OCI-LY7 (cell line): ENCODE measurements at regions not wholly inside any gene's neighbourhood (a gene's known extent, or its start where the extent isn't known, plus 50 kb on each side); places are given as distances from the start of the nearest gene placed in this dataset.

Experiments
- BruUV-seq: library from RNA; stranded (reverse); fragments of 400-500 nt; replicated peaks from 2 replicates; lab custom pipeline; 2021; lab: Mats Ljungman, UMichigan
- CTCF ChIA-PET: fragments of 300-600 bp; sonication (Branson Sonifier 250); formaldehyde crosslinking; loops from one replicate; lab custom pipeline; 2022; ENCODE audit warnings: antibody characterized with exemption; ENCODE audit not compliant: unreplicated experiment; lab: Charles Lee
- POLR2A ChIA-PET: fragments of 300-600 bp; sonication (Branson Sonifier 250); formaldehyde crosslinking; loops from one replicate; lab custom pipeline; 2022; ENCODE audit warnings: antibody characterized with exemption; lab: Charles Lee
- DNase-seq: peaks from one replicate; pipeline ENCODE4 v3.0.0-alpha.2; 2015; ENCODE audit warnings: low spot score
- H2AFZ ChIP-seq: fragments of 200-600 bp; sonication (generic), shearing (Covaris generic); 2 replicates; pipeline ENCODE4 v1.6.1; 2014; ENCODE audit warnings: mild to moderate bottlenecking, antibody characterized with exemption, low read length, moderate library complexity
- H3K27ac ChIP-seq: fragments of 200-600 bp; sonication (generic); 2 replicates; pipeline ENCODE4 v1.5.1; 2014; ENCODE audit warnings: mixed run types, low read depth, mild to moderate bottlenecking, moderate library complexity, low read length, inconsistent platforms; ENCODE audit not compliant: poor library complexity, severe bottlenecking
- H3K36me3 ChIP-seq: fragments of 200-600 bp; sonication (generic); 2 replicates; pipeline ENCODE4 v1.6.1; 2014; ENCODE audit warnings: mild to moderate bottlenecking, antibody characterized with exemption, low read length, moderate library complexity, mixed read lengths; ENCODE audit not compliant: insufficient read depth
- H3K4me1 ChIP-seq: fragments of 200-600 bp; sonication (generic); 2 replicates; pipeline ENCODE4 v1.5.1; 2014; ENCODE audit warnings: mild to moderate bottlenecking, low read length; ENCODE audit not compliant: insufficient read depth, poor library complexity, severe bottlenecking
- H3K4me2 ChIP-seq: fragments of 200-600 bp; sonication (generic); 2 replicates; pipeline ENCODE4 v1.6.1; 2014; ENCODE audit warnings: mild to moderate bottlenecking, low read length
- H3K4me3 ChIP-seq: fragments of 200-600 bp; sonication (generic); 2 replicates; pipeline ENCODE4 v1.5.1; 2014; ENCODE audit warnings: mild to moderate bottlenecking, low read depth, low read length; ENCODE audit not compliant: poor library complexity, severe bottlenecking
- H3K79me2 ChIP-seq: fragments of 200-600 bp; sonication (generic); 2 replicates; pipeline ENCODE4 v1.6.1; 2016; ENCODE audit warnings: low read depth, mild to moderate bottlenecking, low read length, moderate library complexity, mixed read lengths; ENCODE audit not compliant: insufficient read depth
- H3K9me2 ChIP-seq: fragments of 200-600 bp; sonication (generic); 2 replicates; pipeline ENCODE4 v1.6.1; 2016; ENCODE audit warnings: mild to moderate bottlenecking, low read length, mixed read lengths; ENCODE audit not compliant: insufficient read depth
- H3K9me3 ChIP-seq: fragments of 200-600 bp; sonication (generic); 2 replicates; pipeline ENCODE4 v1.6.1; 2014; ENCODE audit warnings: mild to moderate bottlenecking, mixed run types, low read length, mixed read lengths
- H4K20me1 ChIP-seq: fragments of 200-600 bp; sonication (generic); 2 replicates; pipeline ENCODE4 v1.6.1; 2014; ENCODE audit warnings: mild to moderate bottlenecking, antibody characterized with exemption, low read length, moderate library complexity, mixed read lengths; ENCODE audit not compliant: insufficient read depth
- EZH2phosphoT487 ChIP-seq: fragments of 200-600 bp; sonication (generic); IDR thresholded peaks from 2 replicates; pipeline ENCODE4 v1.6.1; 2018; ENCODE audit warnings: low read depth, borderline replicate concordance, mild to moderate bottlenecking, mixed run types, antibody characterized with exemption, low read length, moderate library complexity, mixed read lengths
- intact Hi-C: fragments of 100-400 bp; cut with micrococcal nuclease; formaldehyde crosslinking; loops from one replicate; pipeline ENCODE4 v1.10.0; 2022; ENCODE audit not compliant: unreplicated experiment
- TF ChIP-seq, protein P1 (sequence below): fragments of 200-600 bp; sonication (generic); conservative IDR thresholded peaks from 2 replicates; pipeline ENCODE4 v1.5.1; 2014; ENCODE audit warnings: mild to moderate bottlenecking, antibody characterized with exemption, low read length, moderate library complexity, mixed read lengths

DNA sequence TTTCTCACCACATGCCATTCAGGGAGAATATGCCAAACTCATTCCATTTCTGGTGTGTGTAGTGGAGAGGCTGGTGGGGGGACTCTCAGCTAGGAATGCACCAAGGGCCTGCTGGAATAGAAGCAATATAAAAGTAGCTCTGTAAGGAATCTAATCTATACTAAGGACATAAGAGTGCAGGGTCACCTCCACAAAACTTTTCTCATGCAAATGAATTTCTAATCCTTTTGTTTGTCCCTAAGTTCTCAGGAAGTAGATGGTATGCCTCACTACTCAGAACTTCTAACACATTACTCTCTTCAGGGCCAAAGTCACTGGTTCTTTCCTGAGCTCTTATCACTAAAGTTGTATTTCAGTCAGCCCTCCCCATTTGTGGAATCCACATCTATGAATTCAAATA, 427.2 kb downstream of the C6orf118 start:
- Histone ChIP-seq H2AFZ (no peak overlapping the region), H3K4me3 (no peak overlapping the region)
- POLR2A ChIA-PET, result no interaction called here

GRCh38 chr6:164871783-164872182, 437.6 kb downstream of the C6orf118 start:
- Histone ChIP-seq H3K36me3 (no peaks in the 10 kb centered on the region), H4K20me1 (no peaks in the 10 kb centered on the region), H2AFZ (no peak overlapping the region), H3K79me2 (no peaks in the 10 kb centered on the region), H3K4me2 (no peak overlapping the region), H3K4me1 (no peaks in the 10 kb centered on the region), H3K4me3 (no peak overlapping the region), H3K9me3 (no peaks in the 10 kb centered on the region), H3K9me2 (no peaks in the 10 kb centered on the region), H3K27ac (no peak overlapping the region)
- intact Hi-C loops, result no loop called here
- CTCF ChIA-PET, result no interaction called here
- no TSS peak for BruUV-seq
- TF ChIP-seq, protein P1, sequence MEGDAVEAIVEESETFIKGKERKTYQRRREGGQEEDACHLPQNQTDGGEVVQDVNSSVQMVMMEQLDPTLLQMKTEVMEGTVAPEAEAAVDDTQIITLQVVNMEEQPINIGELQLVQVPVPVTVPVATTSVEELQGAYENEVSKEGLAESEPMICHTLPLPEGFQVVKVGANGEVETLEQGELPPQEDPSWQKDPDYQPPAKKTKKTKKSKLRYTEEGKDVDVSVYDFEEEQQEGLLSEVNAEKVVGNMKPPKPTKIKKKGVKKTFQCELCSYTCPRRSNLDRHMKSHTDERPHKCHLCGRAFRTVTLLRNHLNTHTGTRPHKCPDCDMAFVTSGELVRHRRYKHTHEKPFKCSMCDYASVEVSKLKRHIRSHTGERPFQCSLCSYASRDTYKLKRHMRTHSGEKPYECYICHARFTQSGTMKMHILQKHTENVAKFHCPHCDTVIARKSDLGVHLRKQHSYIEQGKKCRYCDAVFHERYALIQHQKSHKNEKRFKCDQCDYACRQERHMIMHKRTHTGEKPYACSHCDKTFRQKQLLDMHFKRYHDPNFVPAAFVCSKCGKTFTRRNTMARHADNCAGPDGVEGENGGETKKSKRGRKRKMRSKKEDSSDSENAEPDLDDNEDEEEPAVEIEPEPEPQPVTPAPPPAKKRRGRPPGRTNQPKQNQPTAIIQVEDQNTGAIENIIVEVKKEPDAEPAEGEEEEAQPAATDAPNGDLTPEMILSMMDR, result no peak
- TF ChIP-seq EZH2phosphoT487, result no peak
- POLR2A ChIA-PET, result no interaction called here
- no peak for DNase-seq

More for the DNA sequence above, 427.2 kb downstream of the C6orf118 start:
- intact Hi-C loops, result no loop called here
- DNase-seq, result no peak
- no peaks in the 10 kb centered on the region for H3K4me1 ChIP-seq
- no peak overlapping the region for H3K27ac ChIP-seq
- H3K79me2 ChIP-seq, result no peaks in the 10 kb centered on the region
- no peaks in the 10 kb centered on the region for H3K9me2 ChIP-seq
- no TSS peak for BruUV-seq
- no peaks in the 10 kb centered on the region for H3K36me3 ChIP-seq
- TF ChIP-seq, protein P1, result no peak
- TF ChIP-seq EZH2phosphoT487, result no peak
- no peaks in the 10 kb centered on the region for H4K20me1 ChIP-seq
- CTCF ChIA-PET, result no interaction called here
- H3K4me2 ChIP-seq, result no peak overlapping the region
- H3K9me3 ChIP-seq, result no peaks in the 10 kb centered on the region

DNA sequence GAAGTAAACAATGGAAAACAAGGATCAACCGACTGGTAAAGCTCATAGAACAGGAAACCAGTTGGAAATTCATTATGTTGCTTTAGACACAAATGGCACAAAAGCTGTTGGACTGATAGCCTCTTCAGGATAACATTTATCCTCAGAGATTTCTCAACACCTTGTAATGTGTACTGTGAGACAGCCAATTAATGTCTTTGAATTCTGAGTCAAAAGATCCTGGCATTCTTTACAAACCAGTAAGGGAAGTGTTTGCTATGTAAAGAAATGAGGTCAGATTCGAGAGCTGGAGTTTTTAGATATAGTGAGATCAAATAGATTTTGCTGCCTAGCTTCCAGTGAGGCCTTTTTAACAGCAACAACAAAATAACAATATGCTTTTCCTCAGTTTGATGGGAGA, 439.2 kb downstream of the C6orf118 start:
- no TSS peak for BruUV-seq
- no peak for TF ChIP-seq EZH2phosphoT487
- TF ChIP-seq, protein P1, result no peak
- ChIA-PET POLR2A (interaction anchor here (0.7 to 1.4 kb wide), 3 partner anchors 15 to 1440 kb away, joined by 3 read pairs; no protein-coding TSS in a partner anchor), CTCF (no interaction called here)
- Histone ChIP-seq H3K4me3 (no peak overlapping the region), H3K36me3 (no peaks in the 10 kb centered on the region), H3K4me2 (no peak overlapping the region), H4K20me1 (no peaks in the 10 kb centered on the region), H2AFZ (no peak overlapping the region), H3K27ac (no peak overlapping the region), H3K4me1 (no peaks in the 10 kb centered on the region), H3K9me3 (no peaks in the 10 kb centered on the region), H3K79me2 (no peaks in the 10 kb centered on the region), H3K9me2 (no peaks in the 10 kb centered on the region)
- no peak for DNase-seq
- intact Hi-C loops, result no loop called here
